IPS DF 19.7 (cell line): ENCODE measurements at regions not wholly inside any gene's neighbourhood (a gene's known extent, or its start where the extent isn't known, plus 50 kb on each side); places are given as distances from the start of the nearest gene placed in this dataset.

Experiments used
- DNase-seq: peaks from one replicate; pipeline ENCODE4 v3.0.0-alpha.2; 2013; ENCODE audit warnings: low read depth, low spot score

GRCh38 chr6:40340957-40341356 lies 246.2 kb downstream of the LRFN2 start:
- no peak for DNase-seq

GRCh38 chr6:40340196-40340595 lies 247.0 kb downstream of the LRFN2 start:
- DNase-seq = no peak

GRCh38 chr6:40338306-40338705 lies 248.9 kb downstream of the LRFN2 start:
- DNase-seq = no peak

- DNase-seq = no peak
Observed at GRCh38 chr6:40336940-40337760, 250.0 kb downstream of the LRFN2 start.

GRCh38 chr6:40336296-40336695 lies 250.9 kb downstream of the LRFN2 start:
- no peak for DNase-seq

GRCh38 chr6:40334496-40335270 lies 252.5 kb downstream of the LRFN2 start:
- no peak for DNase-seq

- DNase-seq = no peak
Observed at GRCh38 chr6:40331545-40331944, 255.6 kb downstream of the LRFN2 start.

- no peak for DNase-seq
Observed at GRCh38 chr6:40330301-40330721, 256.9 kb downstream of the LRFN2 start.

GRCh38 chr6:40328986-40329545 lies 258.1 kb downstream of the LRFN2 start:
- no peak for DNase-seq

GRCh38 chr6:40328386-40328985 lies 258.7 kb downstream of the LRFN2 start:
- no peak for DNase-seq

GRCh38 chr6:40326714-40327421 lies 260.3 kb downstream of the LRFN2 start:
- DNase-seq = no peak

GRCh38 chr6:40325791-40326190 lies 261.4 kb downstream of the LRFN2 start:
- DNase-seq = no peak

- no peak for DNase-seq
Observed at GRCh38 chr6:40325041-40325440, 262.1 kb downstream of the LRFN2 start.

GRCh38 chr6:40323881-40324634 lies 263.1 kb downstream of the LRFN2 start:
- no peak for DNase-seq

GRCh38 chr6:40322336-40322735 lies 264.8 kb downstream of the LRFN2 start:
- no peak for DNase-seq

GRCh38 chr6:40321616-40322015 lies 265.5 kb downstream of the LRFN2 start:
- DNase-seq = no peak

- DNase-seq = no peak
Observed at GRCh38 chr6:40320947-40321346, 266.2 kb downstream of the LRFN2 start.

- DNase-seq = no peak
Observed at GRCh38 chr6:40320441-40320840, 266.7 kb downstream of the LRFN2 start.

- DNase-seq = no peak
Observed at GRCh38 chr6:40319124-40319523, 268.0 kb downstream of the LRFN2 start.

GRCh38 chr6:40315060-40315459 lies 272.1 kb downstream of the LRFN2 start:
- no peak for DNase-seq

GRCh38 chr6:40313582-40313981 lies 273.6 kb downstream of the LRFN2 start:
- DNase-seq = no peak
